ENCODE measurements at regions not wholly inside any gene's neighbourhood (a gene's known extent, or its start where the extent isn't known, plus 50 kb on each side); places are given as distances from the start of the nearest gene placed in this dataset.

- TF ChIP-seq CTCF (IDR thresholded peaks at IDR 0.05; ENCODE audit: low read depth, low read length) (no peak), POLR2A (IDR thresholded peaks at IDR 0.05; ENCODE audit: extremely low read depth, insufficient read length) (no peak), MYC (IDR thresholded peaks at IDR 0.05; ENCODE audit: low read depth, low read length) (no peak)
Measured at GRCh38 chr3:118793176-118793575, 241.5 kb downstream of the IGSF11 start.
